ENCODE measurements at regions not wholly inside any gene's neighbourhood (a gene's known extent, or its start where the extent isn't known, plus 50 kb on each side); places are given as distances from the start of the nearest gene placed in this dataset.

GRCh38 chr16:18050777-18051176 lies 285.8 kb downstream of the NPIPA8 start:
- no peak for DNase-seq

- DNase-seq = no peak
Measured at GRCh38 chr16:18050234-18050633, 286.3 kb downstream of the NPIPA8 start.

- no peak for DNase-seq
Measured at GRCh38 chr16:18049547-18050133, 286.9 kb downstream of the NPIPA8 start.

- DNase-seq = no peak
Measured at GRCh38 chr16:18048853-18049546, 287.5 kb downstream of the NPIPA8 start.

GRCh38 chr16:18047761-18048160 lies 288.8 kb downstream of the NPIPA8 start:
- no peak for DNase-seq

GRCh38 chr16:18045356-18045755 lies 291.2 kb downstream of the NPIPA8 start:
- no peak for DNase-seq

GRCh38 chr16:18041864-18042834 lies 294.4 kb downstream of the NPIPA8 start:
- DNase-seq = no peak

- DNase-seq = no peak
Measured at GRCh38 chr16:18039931-18040330, 296.6 kb downstream of the NPIPA8 start.

- no peak for DNase-seq
Measured at GRCh38 chr16:18037051-18037450, 299.5 kb downstream of the NPIPA8 start.

GRCh38 chr16:18024611-18025010 lies 311.9 kb downstream of the NPIPA8 start:
- no peak for DNase-seq

GRCh38 chr16:18018376-18018775 lies 318.2 kb downstream of the NPIPA8 start:
- DNase-seq = no peak

- DNase-seq = no peak
Measured at GRCh38 chr16:18013863-18014262, 322.7 kb downstream of the NPIPA8 start.

GRCh38 chr16:18008356-18008755 lies 328.2 kb downstream of the NPIPA8 start:
- no peak for DNase-seq

GRCh38 chr16:18003033-18003432 lies 333.5 kb downstream of the NPIPA8 start:
- DNase-seq = no peak

GRCh38 chr16:17998996-17999395 lies 337.5 kb downstream of the NPIPA8 start:
- DNase-seq = no peak

- no peak for DNase-seq
Measured at GRCh38 chr16:17998550-17998949, 338.0 kb downstream of the NPIPA8 start.

GRCh38 chr16:17994027-17994426 lies 342.5 kb downstream of the NPIPA8 start:
- DNase-seq = no peak

GRCh38 chr16:17992416-17992815 lies 344.1 kb downstream of the NPIPA8 start:
- no peak for DNase-seq

- no peak for DNase-seq
Measured at GRCh38 chr16:17989255-17989654, 347.3 kb downstream of the NPIPA8 start.

- DNase-seq = no peak
Measured at GRCh38 chr16:17988839-17989238, 347.7 kb downstream of the NPIPA8 start.

GRCh38 chr16:17986991-17987390 lies 349.5 kb downstream of the NPIPA8 start:
- no peak for DNase-seq

GRCh38 chr16:17984810-17985209 lies 351.7 kb downstream of the NPIPA8 start:
- no peak for DNase-seq

GRCh38 chr16:17983847-17984639 lies 352.5 kb downstream of the NPIPA8 start:
- no peak for DNase-seq
